ENCODE measurements at regions not wholly inside any gene's neighbourhood (a gene's known extent, or its start where the extent isn't known, plus 50 kb on each side); places are given as distances from the start of the nearest gene placed in this dataset.

- DNase-seq, result no peak
These were observed 278.5 kb upstream of the MAN1A1 start for GRCh38 chr6:119627908-119628669.

GRCh38 chr6:119626884-119627619 lies 277.5 kb upstream of the MAN1A1 start:
- no peak for DNase-seq

- DNase-seq, result no peak
These were observed 271.4 kb upstream of the MAN1A1 start for GRCh38 chr6:119620846-119621555.

- no peak for DNase-seq
These were observed 264.6 kb upstream of the MAN1A1 start for GRCh38 chr6:119614138-119614537.

GRCh38 chr6:119612911-119613381 lies 263.4 kb upstream of the MAN1A1 start:
- no peak for DNase-seq

- DNase-seq, result no peak
These were observed 262.8 kb upstream of the MAN1A1 start for GRCh38 chr6:119612176-119612891.

GRCh38 chr6:119610754-119611153 lies 261.2 kb upstream of the MAN1A1 start:
- DNase-seq, result no peak

GRCh38 chr6:119610265-119610664 lies 260.7 kb upstream of the MAN1A1 start:
- no peak for DNase-seq

GRCh38 chr6:119609865-119610264 lies 260.3 kb upstream of the MAN1A1 start:
- no peak for DNase-seq

GRCh38 chr6:119608994-119609393 lies 259.4 kb upstream of the MAN1A1 start:
- DNase-seq, result no peak

GRCh38 chr6:119604124-119604523 lies 254.6 kb upstream of the MAN1A1 start:
- no peak for DNase-seq

- no peak for DNase-seq
These were observed 253.9 kb upstream of the MAN1A1 start for GRCh38 chr6:119603501-119603900.

- no peak for DNase-seq
These were observed 252.9 kb upstream of the MAN1A1 start for GRCh38 chr6:119602215-119603178.

GRCh38 chr6:119598883-119599282 lies 249.3 kb upstream of the MAN1A1 start:
- DNase-seq, result no peak

- DNase-seq, result no peak
These were observed 245.3 kb upstream of the MAN1A1 start for GRCh38 chr6:119594907-119595306.

GRCh38 chr6:119591235-119591634 lies 241.7 kb upstream of the MAN1A1 start:
- DNase-seq, result no peak

- DNase-seq, result no peak
These were observed 240.5 kb upstream of the MAN1A1 start for GRCh38 chr6:119590066-119590465.

- no peak for DNase-seq
These were observed 238.0 kb upstream of the MAN1A1 start for GRCh38 chr6:119587537-119587936.

- DNase-seq, result no peak
These were observed 236.8 kb upstream of the MAN1A1 start for GRCh38 chr6:119586250-119586882.

- DNase-seq, result no peak
These were observed 234.5 kb upstream of the MAN1A1 start for GRCh38 chr6:119584088-119584487.

- DNase-seq, result no peak
These were observed 231.7 kb upstream of the MAN1A1 start for GRCh38 chr6:119581220-119581619.
